Endometrium (tissue), 2 donors: ENCODE measurements at regions not wholly inside any gene's neighbourhood (a gene's known extent, or its start where the extent isn't known, plus 50 kb on each side); places are given as distances from the start of the nearest gene placed in this dataset.

ENCODE experiments used
- FAIRE-seq: peaks from 2 replicates; lab custom pipeline; 2012; peaks lifted over from hg19 to GRCh38; lab: Jason Lieb, UNC
- donor health status: control.
- donor health status: control.

- no peak for FAIRE-seq
These were observed 426.4 kb downstream of the CTTN start for GRCh38 chr11:70824605-70825245.

GRCh38 chr11:70825893-70826540 lies 426.4 kb downstream of the SHANK2 start:
- FAIRE-seq = no peak

- no peak for FAIRE-seq
These were observed 425.6 kb downstream of the SHANK2 start for GRCh38 chr11:70826541-70827335.

- FAIRE-seq = no peak
These were observed 423.7 kb downstream of the SHANK2 start for GRCh38 chr11:70828593-70829082.

- FAIRE-seq = no peak
These were observed 423.1 kb downstream of the SHANK2 start for GRCh38 chr11:70829134-70829885.

GRCh38 chr11:70829886-70830272 lies 422.5 kb downstream of the SHANK2 start:
- FAIRE-seq = no peak

- no peak for FAIRE-seq
These were observed 419.4 kb downstream of the SHANK2 start for GRCh38 chr11:70833011-70833410.

GRCh38 chr11:70833554-70833953 lies 418.8 kb downstream of the SHANK2 start:
- FAIRE-seq = no peak

- FAIRE-seq = no peak
These were observed 418.0 kb downstream of the SHANK2 start for GRCh38 chr11:70834277-70834940.

GRCh38 chr11:70834984-70835560 lies 417.3 kb downstream of the SHANK2 start:
- FAIRE-seq = no peak

- FAIRE-seq = no peak
These were observed 416.3 kb downstream of the SHANK2 start for GRCh38 chr11:70836071-70836470.

- no peak for FAIRE-seq
These were observed 414.2 kb downstream of the SHANK2 start for GRCh38 chr11:70838198-70838597.

GRCh38 chr11:70839851-70840250 lies 412.5 kb downstream of the SHANK2 start:
- no peak for FAIRE-seq

GRCh38 chr11:70841264-70841663 lies 411.1 kb downstream of the SHANK2 start:
- no peak for FAIRE-seq

- FAIRE-seq = no peak
These were observed 410.1 kb downstream of the SHANK2 start for GRCh38 chr11:70842256-70842655.

- no peak for FAIRE-seq
These were observed 409.7 kb downstream of the SHANK2 start for GRCh38 chr11:70842701-70843100.

GRCh38 chr11:70843906-70844305 lies 408.5 kb downstream of the SHANK2 start:
- FAIRE-seq = no peak

GRCh38 chr11:70844387-70844786 lies 408.0 kb downstream of the SHANK2 start:
- no peak for FAIRE-seq

- no peak for FAIRE-seq
These were observed 406.8 kb downstream of the SHANK2 start for GRCh38 chr11:70845591-70846041.

- no peak for FAIRE-seq
These were observed 405.4 kb downstream of the SHANK2 start for GRCh38 chr11:70846781-70847655.
